ENCODE measurements at regions not wholly inside any gene's neighbourhood (a gene's known extent, or its start where the extent isn't known, plus 50 kb on each side); places are given as distances from the start of the nearest gene placed in this dataset.

DNA sequence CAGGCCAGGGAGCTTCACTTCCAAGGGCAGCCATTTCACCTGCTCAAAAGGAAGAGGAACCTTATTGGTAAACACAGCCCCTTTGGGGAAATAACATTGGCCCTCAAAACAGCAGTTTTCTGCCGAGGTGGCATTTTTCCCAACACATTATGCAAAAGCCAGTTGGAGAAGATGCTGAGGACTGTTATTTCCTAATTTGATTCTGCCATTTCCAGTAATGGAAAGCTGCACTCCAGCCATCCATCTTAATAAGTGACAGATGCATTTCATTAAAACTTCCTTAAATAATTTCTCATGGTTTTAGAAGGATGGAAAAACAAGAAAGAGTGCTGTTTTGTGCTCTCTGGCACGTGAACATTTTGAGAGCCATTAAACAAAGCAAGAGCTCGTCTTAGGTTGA is 55.9 kb upstream of the ALK start:
- Histone ChIP-seq H3K4me2 (ENCODE audit: insufficient read depth, insufficient read length, low read length) (no peak overlapping the region), H3T11ph (ENCODE audit: low read length) (no peak overlapping the region), H3K79me1 (ENCODE audit: insufficient read depth, low read depth, low read length, poor library complexity, severe bottlenecking) (no peaks in the 10 kb centered on the region), H3K4ac (ENCODE audit: low read depth, low read length) (no peak overlapping the region), H3K56ac (ENCODE audit: insufficient read length, low read depth, low read length) (no peak overlapping the region), H3K4me1 (ENCODE audit: insufficient read depth, low read length) (no peaks in the 10 kb centered on the region), H2BK20ac (ENCODE audit: low read depth, low read length, poor library complexity, severe bottlenecking) (no peak overlapping the region), H2BK12ac (ENCODE audit: insufficient read length, low read depth, low read length) (no peak overlapping the region), H3K23me2 (ENCODE audit: insufficient read length, low read depth, low read length, poor library complexity, severe bottlenecking) (no peaks in the 10 kb centered on the region), H3K79me2 (ENCODE audit: insufficient read depth, low read length) (no peaks in the 10 kb centered on the region), H2BK15ac (ENCODE audit: low read depth, low read length) (no peak overlapping the region), H3K9me3 (ENCODE audit: control insufficient read depth, low read depth, low read length) (no peaks in the 10 kb centered on the region), H3K27me3 (ENCODE audit: insufficient read depth, low read length) (no peaks in the 10 kb centered on the region), H4K91ac (ENCODE audit: insufficient read length, low read depth, low read length) (no peak overlapping the region), H2BK120ac (ENCODE audit: low read depth, low read length, poor library complexity, severe bottlenecking) (no peak overlapping the region), H3K9ac (ENCODE audit: extremely low read depth, insufficient read length, low read length) (no peak overlapping the region), H4K5ac (ENCODE audit: insufficient read length, low read depth, low read length) (no peak overlapping the region), H3K14ac (ENCODE audit: insufficient read depth, low read length) (no peak overlapping the region), H2BK5ac (ENCODE audit: insufficient read length, low read length) (no peak overlapping the region), H3K23ac (ENCODE audit: insufficient read length, low read depth, low read length) (no peak overlapping the region), H3K27ac (ENCODE audit: insufficient read length, low read depth, low read length) (no peak overlapping the region), H2AK5ac (ENCODE audit: insufficient read length, low read length) (no peak overlapping the region), H4K20me1 (ENCODE audit: control insufficient read depth, insufficient read depth, insufficient read length) (no peaks in the 10 kb centered on the region), H4K8ac (replicated peaks; ENCODE audit: insufficient read length, low read depth, low read length) (no peak overlapping the region), H2AFZ (ENCODE audit: low read length) (no peak overlapping the region), H3K18ac (ENCODE audit: insufficient read length, low read depth, low read length) (no peak overlapping the region)
- DNase-seq: no peak
- Mint-ChIP-seq H3K27ac (no peak overlapping the region), H3K36me3 (ENCODE audit: insufficient read depth in 1 of 3, low read depth in 3 of 3) (no peaks in the 10 kb centered on the region), H3K27me3 (ENCODE audit: low read depth) (peaks cover 1% of the 10 kb centered on the region; the same call in 1 of the 2 replicates), H3K9me3 (no peaks in the 10 kb centered on the region), H3K4me1 (no peaks in the 10 kb centered on the region), H3K4me3 (no peak overlapping the region)
- TF ChIP-seq, protein P1, sequence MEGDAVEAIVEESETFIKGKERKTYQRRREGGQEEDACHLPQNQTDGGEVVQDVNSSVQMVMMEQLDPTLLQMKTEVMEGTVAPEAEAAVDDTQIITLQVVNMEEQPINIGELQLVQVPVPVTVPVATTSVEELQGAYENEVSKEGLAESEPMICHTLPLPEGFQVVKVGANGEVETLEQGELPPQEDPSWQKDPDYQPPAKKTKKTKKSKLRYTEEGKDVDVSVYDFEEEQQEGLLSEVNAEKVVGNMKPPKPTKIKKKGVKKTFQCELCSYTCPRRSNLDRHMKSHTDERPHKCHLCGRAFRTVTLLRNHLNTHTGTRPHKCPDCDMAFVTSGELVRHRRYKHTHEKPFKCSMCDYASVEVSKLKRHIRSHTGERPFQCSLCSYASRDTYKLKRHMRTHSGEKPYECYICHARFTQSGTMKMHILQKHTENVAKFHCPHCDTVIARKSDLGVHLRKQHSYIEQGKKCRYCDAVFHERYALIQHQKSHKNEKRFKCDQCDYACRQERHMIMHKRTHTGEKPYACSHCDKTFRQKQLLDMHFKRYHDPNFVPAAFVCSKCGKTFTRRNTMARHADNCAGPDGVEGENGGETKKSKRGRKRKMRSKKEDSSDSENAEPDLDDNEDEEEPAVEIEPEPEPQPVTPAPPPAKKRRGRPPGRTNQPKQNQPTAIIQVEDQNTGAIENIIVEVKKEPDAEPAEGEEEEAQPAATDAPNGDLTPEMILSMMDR (conservative IDR thresholded peaks at IDR 0.05): no peak
- WGBS (ENCODE audit: extremely low coverage, insufficient read length, low lambda C conversion rate): no CpG with 5 or more reads among the region's 3 CpGs
